ENCODE measurements at regions not wholly inside any gene's neighbourhood (a gene's known extent, or its start where the extent isn't known, plus 50 kb on each side); places are given as distances from the start of the nearest gene placed in this dataset.

GRCh38 chr7:115123441-115123840, 201.5 kb downstream of the MDFIC start:
- TF ChIP-seq POLR2A (IDR thresholded peaks at IDR 0.05) (no peak), CTCF (IDR thresholded peaks at IDR 0.05) (no peak)
